Activated T-helper 2 cell treated with anti-CD3 and anti-CD28 coated beads, Interferon-gamma antibody, Interleukin-2, Interleukin-4, amounts not matched to agents 10 μg/mL and 5 μg/mL and 100 μg/mL, durations not matched to agents 14 hours and 24 hours and 36 hours (primary cell): ENCODE measurements at regions not wholly inside any gene's neighbourhood (a gene's known extent, or its start where the extent isn't known, plus 50 kb on each side); places are given as distances from the start of the nearest gene placed in this dataset.
"Not testable (repeated sequence)": the region's sequence is repeated elsewhere in the genome, so short reads cannot be mapped to it uniquely, and the experiment has no call there.

Experiments
- DNase-seq: peaks from one replicate; pipeline ENCODE4 v3.0.0; 2021; ENCODE audit warnings: low spot score
- H3K27ac Mint-ChIP-seq: one replicate; pipeline ENCODE4 v1.8.0; 2021; ENCODE audit warnings: mixed read lengths
- H3K27me3 Mint-ChIP-seq: one replicate; pipeline ENCODE4 v1.8.0; 2021; ENCODE audit warnings: low read depth, mixed read lengths
- H3K36me3 Mint-ChIP-seq: one replicate; pipeline ENCODE4 v1.8.0; 2021; ENCODE audit warnings: low read depth, mixed read lengths
- H3K4me1 Mint-ChIP-seq: one replicate; pipeline ENCODE4 v1.8.0; 2021; ENCODE audit warnings: low read depth, mixed read lengths
- H3K4me3 Mint-ChIP-seq: one replicate; pipeline ENCODE4 v1.8.0; 2021; ENCODE audit warnings: low read depth, mild to moderate bottlenecking, moderate library complexity, mixed read lengths
- H3K9me3 Mint-ChIP-seq: one replicate; pipeline ENCODE4 v1.8.0; 2021; ENCODE audit warnings: mixed read lengths
- intact Hi-C: fragments of 100-400 bp; cut with micrococcal nuclease; formaldehyde crosslinking; loops from one replicate; pipeline ENCODE4 v1.15.1; 2023

DNA sequence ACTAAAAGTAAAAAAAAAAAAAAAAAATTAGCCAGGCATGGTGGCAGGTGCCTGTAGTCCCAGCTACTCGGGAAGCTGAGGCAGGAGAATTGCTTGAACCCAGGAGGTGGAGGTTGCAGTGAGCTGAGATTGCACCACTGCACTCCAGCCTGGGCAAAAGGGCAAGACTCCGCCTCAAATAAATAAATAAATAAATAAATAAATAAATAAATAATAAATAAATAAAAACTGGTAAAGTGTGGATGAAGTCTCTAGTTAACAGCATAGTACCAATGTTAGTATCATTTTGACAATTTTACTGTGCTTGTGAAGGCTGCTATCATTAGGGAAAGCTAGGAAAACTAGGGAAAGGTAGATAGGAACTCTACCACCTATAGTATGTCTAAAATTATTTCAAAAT is 581.0 kb upstream of the ID4 start:
- DNase-seq, H3K9me3 Mint-ChIP-seq, H3K36me3 Mint-ChIP-seq, intact Hi-C loops, H3K4me1 Mint-ChIP-seq, H3K4me3 Mint-ChIP-seq, H3K27me3 Mint-ChIP-seq, H3K27ac Mint-ChIP-seq: not testable (repeated sequence)

DNA sequence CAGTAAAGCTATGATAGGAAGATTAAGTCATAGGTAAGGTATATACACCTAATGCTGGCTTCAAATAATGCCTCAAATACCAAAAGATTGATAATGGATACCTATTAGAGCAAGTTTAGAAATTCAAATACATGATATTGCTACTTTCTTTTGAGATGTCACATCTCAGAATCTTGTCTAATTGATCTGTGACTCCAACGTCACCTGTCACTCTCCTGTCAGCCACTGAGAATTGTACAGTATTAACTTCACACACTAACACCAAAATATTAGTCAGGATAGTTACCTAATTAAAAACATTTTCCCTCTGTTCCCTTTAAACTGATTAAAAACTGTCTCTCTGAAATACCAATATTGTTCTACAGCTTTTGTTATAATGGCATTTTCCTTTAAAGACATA is 575.5 kb upstream of the ID4 start:
- intact Hi-C loops, result no loop called here
- Mint-ChIP-seq H3K27ac (no peak overlapping the region), H3K9me3 (peaks cover 8% of the 10 kb centered on the region), H3K27me3 (no peaks in the 10 kb centered on the region), H3K36me3 (no peaks in the 10 kb centered on the region), H3K4me1 (no peaks in the 10 kb centered on the region), H3K4me3 (no peak overlapping the region)
- DNase-seq, result no peak

DNA sequence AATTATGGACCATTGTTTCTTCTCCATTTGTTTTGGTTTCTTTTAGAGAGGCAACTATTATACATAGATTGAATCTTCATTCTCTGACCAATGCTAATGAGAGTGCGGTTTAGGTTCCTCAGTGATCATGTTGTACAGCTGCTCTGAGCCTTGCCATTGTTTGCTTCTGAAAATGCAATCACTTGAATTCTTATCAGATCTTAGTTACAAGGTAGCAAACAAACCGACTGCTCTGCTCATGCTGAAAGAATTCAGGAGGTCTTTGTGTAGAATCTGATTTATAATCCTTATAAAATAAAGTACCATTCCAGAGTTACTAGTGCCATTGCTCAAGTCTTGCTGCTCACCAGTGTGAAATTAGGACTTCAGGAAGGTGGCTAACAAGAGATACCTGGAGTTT is 569.1 kb upstream of the ID4 start:
- no peak overlapping the region for H3K27ac Mint-ChIP-seq
- DNase-seq, result no peak
- H3K4me3 Mint-ChIP-seq, result no peak overlapping the region
- H3K27me3 Mint-ChIP-seq, result no peaks in the 10 kb centered on the region
- H3K4me1 Mint-ChIP-seq, result no peaks in the 10 kb centered on the region
- intact Hi-C loops, result no loop called here
- no peaks in the 10 kb centered on the region for H3K36me3 Mint-ChIP-seq
- H3K9me3 Mint-ChIP-seq, result peaks cover 29% of the 10 kb centered on the region

DNA sequence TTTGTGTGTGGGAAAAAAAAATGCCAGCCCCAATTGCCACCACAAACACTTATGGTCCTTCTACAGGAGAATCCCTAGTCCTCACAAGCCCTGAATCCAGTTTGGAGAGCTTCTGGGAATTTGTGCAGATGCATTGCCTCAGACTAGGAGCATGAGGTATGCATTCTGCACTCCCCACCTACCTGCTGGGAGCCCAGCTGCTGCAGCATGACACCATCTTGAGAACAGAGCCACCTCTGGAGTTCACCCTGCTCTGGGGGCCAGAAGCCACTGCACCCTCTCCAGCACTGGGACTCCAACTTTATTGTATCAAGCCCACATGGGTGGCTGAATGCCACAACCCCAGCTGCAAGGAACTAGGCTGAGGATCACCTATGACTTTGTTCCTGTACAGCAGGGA is 568.5 kb upstream of the ID4 start:
- peaks cover 29% of the 10 kb centered on the region for H3K9me3 Mint-ChIP-seq
- intact Hi-C loops, result no loop called here
- H3K27ac Mint-ChIP-seq, result no peak overlapping the region

DNA sequence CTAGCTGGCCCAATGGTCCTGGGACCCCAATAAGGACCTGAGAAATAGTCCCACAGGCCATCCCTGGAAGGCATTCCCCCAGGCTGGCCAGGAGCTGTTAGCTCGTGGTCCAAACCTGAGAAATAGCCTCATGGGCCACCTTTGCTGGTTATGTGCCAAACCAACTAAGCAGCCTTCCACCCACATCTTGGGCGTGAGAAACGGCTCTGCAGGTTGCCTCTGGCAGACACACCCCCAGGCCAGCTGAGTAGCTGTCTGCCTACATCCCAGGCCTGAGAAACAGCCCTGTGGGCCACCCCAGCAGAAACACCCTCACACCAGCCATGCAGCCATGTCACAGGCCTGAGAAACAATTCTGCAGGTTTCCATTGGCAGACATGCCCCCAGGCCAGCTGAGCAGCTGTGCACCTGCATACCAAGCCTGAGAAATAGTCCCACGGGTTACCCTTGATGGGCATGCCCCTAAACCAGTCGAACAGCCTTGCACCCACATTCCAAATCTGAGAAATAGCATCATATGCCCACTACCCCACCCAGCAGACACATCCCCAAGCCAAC is 567.8 kb upstream of the ID4 start:
- H3K4me1 Mint-ChIP-seq, result no peaks in the 10 kb centered on the region
- H3K27me3 Mint-ChIP-seq, result no peaks in the 10 kb centered on the region
- DNase-seq, result no peak
- intact Hi-C loops, result no loop called here
- no peak overlapping the region for H3K27ac Mint-ChIP-seq
- no peak overlapping the region for H3K4me3 Mint-ChIP-seq
- H3K9me3 Mint-ChIP-seq, result peaks cover 29% of the 10 kb centered on the region
- H3K36me3 Mint-ChIP-seq, result no peaks in the 10 kb centered on the region

More for the DNA sequence above, 568.5 kb upstream of the ID4 start:
- no peak for DNase-seq
- Mint-ChIP-seq H3K4me3 (no peak overlapping the region), H3K4me1 (no peaks in the 10 kb centered on the region), H3K36me3 (no peaks in the 10 kb centered on the region), H3K27me3 (no peaks in the 10 kb centered on the region)

DNA sequence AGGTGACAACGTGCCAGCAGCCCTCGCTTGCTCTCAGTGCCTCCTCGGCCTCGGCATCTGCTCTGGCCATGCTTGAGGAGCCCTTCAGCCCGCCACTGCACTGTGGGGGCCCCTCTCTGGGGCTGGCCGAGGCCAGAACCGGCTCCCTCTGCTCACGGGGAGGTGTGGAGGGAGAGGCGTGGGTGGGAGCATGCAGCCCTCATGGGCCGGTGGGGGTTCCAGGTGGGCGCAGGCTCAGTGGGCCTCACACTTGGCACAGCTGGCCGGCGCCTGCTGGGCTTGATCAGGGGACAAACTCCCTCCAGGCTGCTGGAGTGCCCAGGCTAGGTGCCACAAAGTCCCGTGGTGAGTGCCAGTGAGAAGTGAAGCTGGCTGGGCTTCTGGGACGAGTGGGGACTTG is 566.6 kb upstream of the ID4 start:
- H3K27ac Mint-ChIP-seq, result no peak overlapping the region
- H3K27me3 Mint-ChIP-seq, result no peaks in the 10 kb centered on the region
- intact Hi-C loops, result no loop called here
- H3K36me3 Mint-ChIP-seq, result no peaks in the 10 kb centered on the region
- no peaks in the 10 kb centered on the region for H3K4me1 Mint-ChIP-seq
- H3K4me3 Mint-ChIP-seq, result no peak overlapping the region
- DNase-seq, result no peak
- H3K9me3 Mint-ChIP-seq, result peaks cover 29% of the 10 kb centered on the region

DNA sequence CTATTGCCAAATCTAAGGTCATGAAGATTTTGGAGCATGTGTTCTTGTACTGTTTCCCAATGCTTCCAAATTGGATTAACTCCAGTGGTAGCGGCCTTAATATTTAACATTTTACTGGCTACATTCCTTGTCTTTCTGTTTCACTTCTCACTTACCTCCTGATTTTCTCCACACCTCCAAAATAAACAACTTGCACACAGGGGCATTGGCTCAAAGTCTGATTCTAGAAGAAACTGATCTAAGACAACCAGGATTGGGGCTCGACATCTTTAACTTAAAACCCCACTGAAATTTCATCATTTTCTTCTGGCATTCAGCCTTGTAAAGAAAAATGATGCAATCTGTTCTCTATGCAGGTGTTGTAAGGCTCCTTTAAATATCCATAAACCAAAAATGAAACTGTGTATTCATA is 557.9 kb upstream of the ID4 start:
- H3K4me3 Mint-ChIP-seq, result no peak overlapping the region
- no peaks in the 10 kb centered on the region for H3K9me3 Mint-ChIP-seq
- H3K27me3 Mint-ChIP-seq, result no peaks in the 10 kb centered on the region
- no peak overlapping the region for H3K27ac Mint-ChIP-seq
- intact Hi-C loops, result no loop called here
- no peaks in the 10 kb centered on the region for H3K4me1 Mint-ChIP-seq
- no peak for DNase-seq
- no peaks in the 10 kb centered on the region for H3K36me3 Mint-ChIP-seq

DNA sequence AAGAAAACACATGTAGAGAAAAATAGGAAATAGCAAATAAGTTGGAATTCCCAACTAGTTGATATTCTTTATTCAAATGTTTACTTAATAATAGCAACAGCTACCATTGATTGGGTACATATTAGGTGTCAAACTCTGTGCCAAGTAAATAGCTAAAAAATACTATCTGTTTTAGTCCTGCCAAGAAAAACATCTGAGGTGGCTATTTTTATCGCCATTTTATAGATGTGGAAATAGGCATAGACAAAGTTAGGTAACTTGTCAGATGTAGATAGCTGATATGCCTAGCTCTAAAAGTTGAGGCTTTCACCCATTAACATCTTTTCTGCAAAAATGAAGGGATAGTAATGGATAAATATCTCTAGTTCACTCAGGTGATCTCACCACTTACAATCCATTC is 549.2 kb upstream of the ID4 start:
- H3K36me3 Mint-ChIP-seq, result no peaks in the 10 kb centered on the region
- DNase-seq, result no peak
- H3K27ac Mint-ChIP-seq, result no peak overlapping the region
- H3K4me1 Mint-ChIP-seq, result no peaks in the 10 kb centered on the region
- H3K4me3 Mint-ChIP-seq, result no peak overlapping the region
- intact Hi-C loops, result no loop called here
- no peaks in the 10 kb centered on the region for H3K27me3 Mint-ChIP-seq
- H3K9me3 Mint-ChIP-seq, result peaks cover 7% of the 10 kb centered on the region

DNA sequence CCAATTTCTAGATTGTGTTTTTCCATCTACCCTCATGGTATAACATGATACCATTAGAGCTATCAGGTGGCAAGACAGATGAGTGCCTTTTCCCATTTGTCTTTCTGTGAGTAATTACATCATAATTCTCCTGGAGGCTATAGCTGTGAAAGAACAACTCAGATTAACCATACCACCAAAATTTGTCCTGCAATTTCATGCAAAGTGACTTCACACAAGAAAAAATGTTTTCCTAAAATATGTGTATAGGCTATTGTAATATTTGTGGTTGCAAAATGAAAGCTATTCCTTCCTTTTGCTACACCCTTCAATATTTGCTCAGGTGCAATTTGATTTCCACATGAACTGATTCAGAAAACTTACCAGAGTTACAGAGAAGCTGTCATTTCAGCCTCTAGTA is 547.7 kb upstream of the ID4 start:
- H3K27me3 Mint-ChIP-seq, result no peaks in the 10 kb centered on the region
- no peaks in the 10 kb centered on the region for H3K4me1 Mint-ChIP-seq
- H3K9me3 Mint-ChIP-seq, result peaks cover 7% of the 10 kb centered on the region
- no peak overlapping the region for H3K27ac Mint-ChIP-seq
- no peaks in the 10 kb centered on the region for H3K36me3 Mint-ChIP-seq
- no peak overlapping the region for H3K4me3 Mint-ChIP-seq
- intact Hi-C loops, result no loop called here
- DNase-seq, result no peak

DNA sequence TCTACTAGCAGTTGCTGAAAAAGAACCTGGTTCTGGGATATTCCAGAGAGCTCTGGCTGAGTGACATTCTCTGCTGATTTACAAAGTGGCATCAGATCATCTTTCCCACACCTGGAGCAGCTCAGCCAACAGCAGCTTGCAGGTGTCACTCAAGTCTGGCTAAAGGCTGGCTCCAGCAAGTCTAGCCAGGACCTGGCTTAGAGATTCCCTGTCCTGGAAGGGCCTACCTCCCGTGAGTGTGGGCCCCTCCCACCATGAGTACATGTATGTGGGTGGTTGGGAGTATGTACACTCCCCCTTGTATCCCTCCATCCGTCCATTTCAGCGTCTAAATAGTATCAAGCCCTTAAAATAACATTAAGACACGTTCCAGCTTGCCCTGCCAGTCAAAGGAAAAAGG is 539.3 kb upstream of the ID4 start:
- Mint-ChIP-seq H3K27me3 (no peaks in the 10 kb centered on the region), H3K27ac (no peak overlapping the region), H3K4me1 (no peaks in the 10 kb centered on the region), H3K9me3 (peaks cover 16% of the 10 kb centered on the region), H3K36me3 (no peaks in the 10 kb centered on the region), H3K4me3 (no peak overlapping the region)
- DNase-seq, result no peak
- intact Hi-C loops, result no loop called here

DNA sequence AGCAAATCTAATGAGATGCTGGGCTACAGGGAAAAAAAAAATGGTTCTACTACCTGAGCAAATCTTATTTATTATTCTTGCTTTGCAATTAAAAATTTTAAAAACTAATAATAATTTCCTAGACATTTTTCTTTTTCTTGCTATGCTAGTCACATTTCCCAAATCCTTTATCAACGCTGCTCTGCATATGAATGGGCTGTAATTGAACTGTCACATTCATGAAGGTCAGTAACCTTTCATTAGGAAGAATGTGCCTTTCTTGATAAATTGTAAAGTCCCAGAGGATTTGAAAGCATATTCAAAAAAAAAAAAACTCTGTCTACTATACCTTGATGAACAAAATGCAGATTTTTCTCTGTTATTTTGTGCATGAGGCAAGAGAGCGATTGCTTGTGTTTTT is 538.7 kb upstream of the ID4 start:
- no peaks in the 10 kb centered on the region for H3K36me3 Mint-ChIP-seq
- intact Hi-C loops, result no loop called here
- H3K27ac Mint-ChIP-seq, result no peak overlapping the region
- H3K9me3 Mint-ChIP-seq, result peaks cover 17% of the 10 kb centered on the region
- no peaks in the 10 kb centered on the region for H3K27me3 Mint-ChIP-seq
- DNase-seq, result no peak
- H3K4me3 Mint-ChIP-seq, result no peak overlapping the region
- H3K4me1 Mint-ChIP-seq, result no peaks in the 10 kb centered on the region

DNA sequence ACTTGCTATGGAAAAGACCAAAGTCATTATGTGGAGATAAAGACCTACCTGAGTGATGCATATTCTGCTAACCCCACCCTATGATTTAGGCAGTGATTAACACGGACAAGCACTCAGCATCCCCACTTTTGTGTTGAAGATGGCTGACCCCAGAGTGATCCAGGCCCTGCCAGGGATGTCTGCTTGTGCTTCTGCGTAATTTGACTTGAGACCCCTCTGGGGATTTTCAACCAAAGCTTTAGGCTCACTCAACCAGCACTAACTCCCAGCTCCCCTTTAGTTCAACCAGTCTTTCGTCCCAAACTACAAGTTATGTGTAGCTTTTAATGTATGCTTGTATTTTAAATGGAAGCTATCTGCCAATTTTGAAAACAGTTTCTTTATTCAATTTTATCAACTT is 538.0 kb upstream of the ID4 start:
- DNase-seq, result no peak
- Mint-ChIP-seq H3K36me3 (no peaks in the 10 kb centered on the region), H3K27ac (no peak overlapping the region), H3K4me3 (no peak overlapping the region), H3K4me1 (no peaks in the 10 kb centered on the region), H3K27me3 (no peaks in the 10 kb centered on the region), H3K9me3 (peaks cover 17% of the 10 kb centered on the region)
- intact Hi-C loops, result no loop called here

DNA sequence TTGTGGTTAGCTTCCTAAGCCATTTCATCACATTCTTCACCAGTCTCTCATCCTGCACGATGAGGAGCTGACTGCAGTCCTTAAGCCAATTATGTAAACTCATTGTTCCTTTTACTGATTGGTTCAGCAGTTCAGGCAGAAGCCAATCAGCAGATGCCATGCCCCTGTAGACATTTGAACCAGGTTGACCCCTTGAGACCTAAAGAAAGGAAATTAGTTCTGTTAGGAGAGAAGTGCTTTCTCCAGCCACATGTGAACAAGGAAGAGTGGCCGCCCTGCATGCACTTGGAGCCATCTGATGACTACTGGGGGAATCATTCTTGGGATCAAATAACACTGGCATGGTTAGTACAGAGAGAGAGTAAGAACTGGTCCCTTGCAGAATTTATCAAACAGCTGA is 535.2 kb upstream of the ID4 start:
- Mint-ChIP-seq H3K4me3 (no peak overlapping the region), H3K36me3 (no peaks in the 10 kb centered on the region), H3K27ac (no peak overlapping the region), H3K27me3 (no peaks in the 10 kb centered on the region), H3K9me3 (peaks cover 13% of the 10 kb centered on the region), H3K4me1 (no peaks in the 10 kb centered on the region)
- DNase-seq, result no peak
- intact Hi-C loops, result no loop called here

DNA sequence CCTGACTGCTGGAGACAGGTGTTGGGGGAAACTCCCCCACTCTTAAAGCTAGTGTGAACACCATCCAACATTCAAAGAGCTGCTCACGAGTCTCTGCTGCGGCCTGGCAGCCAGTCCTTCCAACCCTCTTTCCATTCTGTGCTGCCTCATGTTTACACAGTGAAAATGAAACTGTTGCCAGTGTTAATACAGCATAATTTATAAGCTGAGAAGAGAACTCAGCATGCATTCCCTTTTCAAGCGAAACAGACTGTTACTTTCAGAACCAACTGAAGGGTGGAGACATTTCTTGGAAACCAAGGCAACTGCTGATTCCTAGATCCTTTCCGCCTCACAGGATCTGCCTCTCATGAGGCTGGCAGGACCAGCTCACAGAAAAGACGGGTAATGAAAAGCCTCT is 533.8 kb upstream of the ID4 start:
- no peak for DNase-seq
- Mint-ChIP-seq H3K36me3 (no peaks in the 10 kb centered on the region), H3K27ac (no peak overlapping the region), H3K4me1 (no peaks in the 10 kb centered on the region), H3K4me3 (no peak overlapping the region), H3K27me3 (no peaks in the 10 kb centered on the region), H3K9me3 (peaks cover 13% of the 10 kb centered on the region)
- intact Hi-C loops, result no loop called here
